ENCODE measurements at regions not wholly inside any gene's neighbourhood (a gene's known extent, or its start where the extent isn't known, plus 50 kb on each side); places are given as distances from the start of the nearest gene placed in this dataset.
A peak's percentile ranks its signal among the peaks of the same experiment; 100 is the strongest.

DNA sequence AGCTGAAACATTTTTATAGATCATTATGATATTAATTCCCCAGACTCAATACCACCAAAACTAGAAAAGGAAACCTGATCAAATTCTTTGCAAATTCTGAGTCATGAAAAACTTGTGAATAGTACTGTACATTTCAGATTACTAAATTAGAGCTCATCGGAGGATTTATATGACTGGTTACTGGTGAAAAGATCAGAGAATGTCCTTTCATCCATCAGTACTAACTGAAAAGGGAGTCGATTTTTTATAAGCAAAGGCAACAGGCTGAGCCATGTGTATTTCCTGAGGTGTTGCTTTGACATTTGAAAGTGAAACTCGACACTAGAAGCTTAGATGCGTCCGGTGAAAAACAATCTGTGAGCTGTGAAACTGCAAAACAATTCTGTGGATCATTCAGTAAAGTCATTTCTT is 155.7 kb downstream of the TNFSF18 start:
- Histone ChIP-seq H3K4ac (ENCODE audit: low read length) (no peak overlapping the region), H3K27ac (replicated peaks; ENCODE audit: low read length) (no peak overlapping the region), H3K14ac (ENCODE audit: low read length) (no peak overlapping the region), H2BK15ac (ENCODE audit: low read length) (no peak overlapping the region), H3K4me1 (ENCODE audit: control insufficient read depth in 2 of 2, insufficient read depth in 1 of 2, low read depth in 1 of 2, low read length in 2 of 2) (peaks cover 0 to 2% of the 10 kb centered on the region in 2 donors), H2AK5ac (ENCODE audit: low read depth, low read length) (no peak overlapping the region), H2BK120ac (ENCODE audit: low read depth, low read length) (no peak overlapping the region), H3K9me3 (replicated peaks in 1 of 2; ENCODE audit: control insufficient read depth in 2 of 2, insufficient read depth in 1 of 2, low read depth in 1 of 2, low read length in 2 of 2) (no peaks in the 10 kb centered on the region), H3K79me1 (ENCODE audit: low read depth, low read length) (no peaks in the 10 kb centered on the region), H2BK12ac (ENCODE audit: low read length) (no peak overlapping the region), H3K4me2 (ENCODE audit: insufficient read depth, low read length, poor library complexity, severe bottlenecking) (no peak overlapping the region), H2AFZ (ENCODE audit: low read length) (no peak overlapping the region), H4K91ac (ENCODE audit: low read depth, low read length, poor library complexity) (no peak overlapping the region), H3K4me3 (ENCODE audit: low read length in 2 of 2) (no peak overlapping the region), H4K8ac (ENCODE audit: low read depth, low read length) (no peak overlapping the region), H3K36me3 (replicated peaks in 1 of 2; ENCODE audit: control insufficient read depth in 2 of 2, insufficient read depth in 2 of 2, low read length in 2 of 2) (no peaks in the 10 kb centered on the region), H3K18ac (ENCODE audit: low read length) (no peak overlapping the region), H3K27me3 (ENCODE audit: control insufficient read depth in 3 of 3, insufficient read depth in 3 of 3, low read depth in 1 of 3, low read length in 3 of 3) (no peaks in the 10 kb centered on the region), H3K9ac (ENCODE audit: low read depth, low read length, poor library complexity) (no peak overlapping the region), H2BK5ac (ENCODE audit: low read length) (no peak overlapping the region), H3K23ac (ENCODE audit: low read depth, low read length, poor library complexity) (no peak overlapping the region)
- no peak for DNase-seq (ENCODE audit: low spot score)
- no CpG with 5 or more reads among the region's 5 CpGs for WGBS, 2 donors (ENCODE audit: extremely low coverage in 2 of 2, insufficient read length in 2 of 2, insufficient replicate concordance in 1 of 2)

DNA sequence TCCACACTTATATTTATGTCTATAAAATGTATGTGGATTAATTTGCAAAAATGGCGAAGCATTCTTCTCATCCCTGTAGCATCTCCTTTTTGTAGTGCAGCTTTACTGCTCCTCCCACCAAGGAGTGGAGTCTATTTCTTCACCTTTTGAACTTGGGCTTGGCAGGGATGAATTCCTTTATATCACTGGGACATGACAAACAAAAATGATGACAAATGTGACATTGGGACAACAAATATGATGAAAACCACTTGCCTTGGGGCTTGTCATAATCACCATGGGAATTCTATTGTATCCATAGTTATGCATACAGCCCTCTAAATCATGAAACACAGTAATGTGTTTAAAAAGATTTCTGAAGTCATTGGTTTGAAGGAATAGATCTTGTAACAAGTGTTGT is 155.0 kb downstream of the TNFSF18 start:
- H2BK5ac ChIP-seq (ENCODE audit: low read length): no peak overlapping the region
- no peak overlapping the region for H3K9ac ChIP-seq (ENCODE audit: low read depth, low read length, poor library complexity)
- no peak for DNase-seq (ENCODE audit: low spot score)
- H3K4me2 ChIP-seq (ENCODE audit: insufficient read depth, low read length, poor library complexity, severe bottlenecking): no peak overlapping the region
- H3K14ac ChIP-seq (ENCODE audit: low read length): no peak overlapping the region
- peaks cover 0 to 2% of the 10 kb centered on the region in 2 donors for H3K4me1 ChIP-seq (ENCODE audit: control insufficient read depth in 2 of 2, insufficient read depth in 1 of 2, low read depth in 1 of 2, low read length in 2 of 2)
- no peak overlapping the region for H3K27ac ChIP-seq (replicated peaks; ENCODE audit: low read length)
- no peak overlapping the region for H4K8ac ChIP-seq (ENCODE audit: low read depth, low read length)
- whole genome bisulfite sequencing, 2 donors (ENCODE audit: extremely low coverage in 2 of 2, insufficient read length in 2 of 2, insufficient replicate concordance in 1 of 2): no CpG with 5 or more reads among the region's 1 CpG
- no peak overlapping the region for H2BK120ac ChIP-seq (ENCODE audit: low read depth, low read length)
- H2AK5ac ChIP-seq (ENCODE audit: low read depth, low read length): no peak overlapping the region
- H3K4ac ChIP-seq (ENCODE audit: low read length): no peak overlapping the region
- H2BK15ac ChIP-seq (ENCODE audit: low read length): no peak overlapping the region
- H3K27me3 ChIP-seq (ENCODE audit: control insufficient read depth in 3 of 3, insufficient read depth in 3 of 3, low read depth in 1 of 3, low read length in 3 of 3): no peaks in the 10 kb centered on the region
- no peaks in the 10 kb centered on the region for H3K9me3 ChIP-seq (replicated peaks in 1 of 2; ENCODE audit: control insufficient read depth in 2 of 2, insufficient read depth in 1 of 2, low read depth in 1 of 2, low read length in 2 of 2)
- no peak overlapping the region for H3K18ac ChIP-seq (ENCODE audit: low read length)
- H3K79me1 ChIP-seq (ENCODE audit: low read depth, low read length): no peaks in the 10 kb centered on the region
- H3K4me3 ChIP-seq (ENCODE audit: low read length in 2 of 2): no peak overlapping the region
- H4K91ac ChIP-seq (ENCODE audit: low read depth, low read length, poor library complexity): no peak overlapping the region
- no peak overlapping the region for H3K23ac ChIP-seq (ENCODE audit: low read depth, low read length, poor library complexity)
- H2BK12ac ChIP-seq (ENCODE audit: low read length): no peak overlapping the region
- H3K36me3 ChIP-seq (replicated peaks in 1 of 2; ENCODE audit: control insufficient read depth in 2 of 2, insufficient read depth in 2 of 2, low read length in 2 of 2): no peaks in the 10 kb centered on the region
- H2AFZ ChIP-seq (ENCODE audit: low read length): no peak overlapping the region

DNA sequence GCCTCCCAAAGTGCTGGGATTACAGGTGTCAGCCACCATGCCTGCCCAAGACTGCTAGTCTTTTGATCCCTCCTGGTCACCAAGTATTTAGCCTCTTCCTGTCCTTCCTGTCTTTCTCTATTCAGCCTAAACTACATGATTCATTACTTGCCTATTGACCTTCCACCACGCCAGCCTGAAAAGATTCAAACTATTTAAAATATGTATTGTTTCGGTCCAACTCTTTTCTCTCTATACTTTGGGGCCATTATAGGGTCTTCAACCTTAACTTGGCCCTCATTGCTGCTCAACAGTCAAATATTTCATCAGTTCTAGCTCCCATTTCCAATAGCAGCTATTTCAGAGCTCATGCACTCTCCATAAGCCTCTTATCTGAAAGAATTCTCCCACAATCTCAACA is 153.0 kb downstream of the TNFSF18 start:
- Histone ChIP-seq H3K4me2 (ENCODE audit: insufficient read depth, low read length, poor library complexity, severe bottlenecking) (no peak overlapping the region), H2BK5ac (ENCODE audit: low read length) (no peak overlapping the region), H2BK12ac (ENCODE audit: low read length) (no peak overlapping the region), H3K23ac (ENCODE audit: low read depth, low read length, poor library complexity) (no peak overlapping the region), H3K27me3 (ENCODE audit: control insufficient read depth in 3 of 3, insufficient read depth in 3 of 3, low read depth in 1 of 3, low read length in 3 of 3) (no peaks in the 10 kb centered on the region), H2AK5ac (ENCODE audit: low read depth, low read length) (no peak overlapping the region), H3K9ac (ENCODE audit: low read depth, low read length, poor library complexity) (no peak overlapping the region), H3K14ac (ENCODE audit: low read length) (no peak overlapping the region), H2BK15ac (ENCODE audit: low read length) (no peak overlapping the region), H3K27ac (replicated peaks; ENCODE audit: low read length) (no peak overlapping the region), H3K9me3 (replicated peaks in 1 of 2; ENCODE audit: control insufficient read depth in 2 of 2, insufficient read depth in 1 of 2, low read depth in 1 of 2, low read length in 2 of 2) (no peaks in the 10 kb centered on the region), H4K8ac (ENCODE audit: low read depth, low read length) (no peak overlapping the region), H4K91ac (ENCODE audit: low read depth, low read length, poor library complexity) (no peak overlapping the region), H3K18ac (ENCODE audit: low read length) (no peak overlapping the region), H3K4ac (ENCODE audit: low read length) (no peak overlapping the region), H3K4me1 (ENCODE audit: control insufficient read depth in 2 of 2, insufficient read depth in 1 of 2, low read depth in 1 of 2, low read length in 2 of 2) (peaks cover 0 to 2% of the 10 kb centered on the region in 2 donors), H3K79me1 (ENCODE audit: low read depth, low read length) (no peaks in the 10 kb centered on the region), H3K36me3 (replicated peaks in 1 of 2; ENCODE audit: control insufficient read depth in 2 of 2, insufficient read depth in 2 of 2, low read length in 2 of 2) (no peaks in the 10 kb centered on the region), H2AFZ (ENCODE audit: low read length) (no peak overlapping the region), H2BK120ac (ENCODE audit: low read depth, low read length) (no peak overlapping the region), H3K4me3 (ENCODE audit: low read length in 2 of 2) (no peak overlapping the region)
- WGBS, 2 donors (ENCODE audit: extremely low coverage in 2 of 2, insufficient read length in 2 of 2, insufficient replicate concordance in 1 of 2): no CpG with 5 or more reads among the region's 2 CpGs
- no peak for DNase-seq (ENCODE audit: low spot score)

DNA sequence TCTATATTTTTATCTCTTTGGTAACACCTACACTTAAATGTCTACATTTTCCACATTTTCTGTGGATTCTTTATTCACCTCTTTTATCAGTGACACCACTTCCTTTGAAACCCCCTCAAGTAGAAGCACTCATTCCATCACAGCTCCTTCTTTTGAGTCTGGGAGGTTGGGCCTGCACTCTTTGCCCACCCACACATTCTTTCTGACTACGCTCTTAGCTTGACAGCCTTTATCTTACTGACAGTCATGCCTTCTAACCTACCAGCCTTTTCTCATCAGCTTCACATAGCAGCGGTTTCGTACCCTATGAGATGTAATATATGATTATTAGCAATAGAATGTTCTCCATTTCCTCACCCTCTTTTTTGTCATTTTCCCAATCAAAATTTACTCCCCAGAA is 151.9 kb downstream of the TNFSF18 start:
- no peak overlapping the region for H4K8ac ChIP-seq (ENCODE audit: low read depth, low read length)
- no peak overlapping the region for H2BK15ac ChIP-seq (ENCODE audit: low read length)
- H3K9me3 ChIP-seq (replicated peaks in 1 of 2; ENCODE audit: control insufficient read depth in 2 of 2, insufficient read depth in 1 of 2, low read depth in 1 of 2, low read length in 2 of 2): no peaks in the 10 kb centered on the region
- H3K4me1 ChIP-seq (ENCODE audit: control insufficient read depth in 2 of 2, insufficient read depth in 1 of 2, low read depth in 1 of 2, low read length in 2 of 2): peaks cover 1 to 2% of the 10 kb centered on the region in 2 donors
- no peak overlapping the region for H3K4me2 ChIP-seq (ENCODE audit: insufficient read depth, low read length, poor library complexity, severe bottlenecking)
- no peak overlapping the region for H2BK120ac ChIP-seq (ENCODE audit: low read depth, low read length)
- DNase-seq (ENCODE audit: low spot score): peak; percentile 14
- H3K79me1 ChIP-seq (ENCODE audit: low read depth, low read length): no peaks in the 10 kb centered on the region
- H3K4ac ChIP-seq (ENCODE audit: low read length): no peak overlapping the region
- H3K27ac ChIP-seq (replicated peaks; ENCODE audit: low read length): no peak overlapping the region
- no peaks in the 10 kb centered on the region for H3K27me3 ChIP-seq (ENCODE audit: control insufficient read depth in 3 of 3, insufficient read depth in 3 of 3, low read depth in 1 of 3, low read length in 3 of 3)
- no CpG with 5 or more reads among the region's 3 CpGs for WGBS, 2 donors (ENCODE audit: extremely low coverage in 2 of 2, insufficient read length in 2 of 2, insufficient replicate concordance in 1 of 2)
- H4K91ac ChIP-seq (ENCODE audit: low read depth, low read length, poor library complexity): no peak overlapping the region
- no peak overlapping the region for H2BK12ac ChIP-seq (ENCODE audit: low read length)
- no peak overlapping the region for H3K9ac ChIP-seq (ENCODE audit: low read depth, low read length, poor library complexity)
- H3K18ac ChIP-seq (ENCODE audit: low read length): no peak overlapping the region
- H3K36me3 ChIP-seq (replicated peaks in 1 of 2; ENCODE audit: control insufficient read depth in 2 of 2, insufficient read depth in 2 of 2, low read length in 2 of 2): no peaks in the 10 kb centered on the region
- H3K14ac ChIP-seq (ENCODE audit: low read length): no peak overlapping the region
- no peak overlapping the region for H2BK5ac ChIP-seq (ENCODE audit: low read length)
- no peak overlapping the region for H3K23ac ChIP-seq (ENCODE audit: low read depth, low read length, poor library complexity)
- H2AK5ac ChIP-seq (ENCODE audit: low read depth, low read length): no peak overlapping the region
- no peak overlapping the region for H2AFZ ChIP-seq (ENCODE audit: low read length)
- no peak overlapping the region for H3K4me3 ChIP-seq (ENCODE audit: low read length in 2 of 2)
